HG02571 (cell line): ENCODE measurements at regions not wholly inside any gene's neighbourhood (a gene's known extent, or its start where the extent isn't known, plus 50 kb on each side); places are given as distances from the start of the nearest gene placed in this dataset.

Experiments used
- ATAC-seq: cut with Tn5 transposase; IDR thresholded peaks from one replicate; pipeline ENCODE4 v1.9.1; 2021; ENCODE audit warnings: mild to moderate bottlenecking, moderate library complexity; ENCODE audit not compliant: unreplicated experiment

GRCh38 chr1:181417915-181418314 is 65.4 kb upstream of the CACNA1E start:
- ATAC-seq: no peak

- no peak for ATAC-seq
Measured at GRCh38 chr1:181423301-181423918, 59.9 kb upstream of the CACNA1E start.

GRCh38 chr1:181424786-181425403 is 58.4 kb upstream of the CACNA1E start:
- no peak for ATAC-seq

- ATAC-seq: no peak
Measured at GRCh38 chr1:181425566-181425965, 57.8 kb upstream of the CACNA1E start.

GRCh38 chr1:181429462-181429861 is 53.9 kb upstream of the CACNA1E start:
- ATAC-seq: no peak

GRCh38 chr1:181430015-181430885 is 53.1 kb upstream of the CACNA1E start:
- ATAC-seq: peak; percentile 84
